Neuronal stem cell (in vitro differentiated cells): ENCODE measurements at regions not wholly inside any gene's neighbourhood (a gene's known extent, or its start where the extent isn't known, plus 50 kb on each side); places are given as distances from the start of the nearest gene placed in this dataset.

Source experiments
- DNase-seq: peaks from one replicate; pipeline ENCODE4 v3.0.0-alpha.2; 2013; ENCODE audit warnings: low spot score
- H2AFZ ChIP-seq: one replicate; pipeline ENCODE4 v1.6.1; 2013; ENCODE audit warnings: mild to moderate bottlenecking, low read length, inconsistent platforms
- H2AK5ac ChIP-seq: 2 replicates; pipeline ENCODE4 v1.6.1; 2013; ENCODE audit warnings: low read depth, mild to moderate bottlenecking, inconsistent platforms, low read length, moderate library complexity, mixed read lengths
- H2BK120ac ChIP-seq: 2 replicates; pipeline ENCODE4 v1.6.1; 2013; ENCODE audit warnings: low read depth, mild to moderate bottlenecking, inconsistent platforms, low read length, moderate library complexity, mixed read lengths
- H2BK12ac ChIP-seq: one replicate; pipeline ENCODE4 v1.6.1; 2013; ENCODE audit warnings: low read length, inconsistent platforms
- H2BK15ac ChIP-seq: 2 replicates; pipeline ENCODE4 v1.6.1; 2013; ENCODE audit warnings: mild to moderate bottlenecking, low read length, inconsistent platforms, mixed read lengths
- H2BK5ac ChIP-seq: one replicate; pipeline ENCODE4 v1.6.1; 2013; ENCODE audit warnings: inconsistent platforms, mild to moderate bottlenecking, low read length, moderate library complexity
- H3K14ac ChIP-seq: one replicate; pipeline ENCODE4 v1.6.1; 2013; ENCODE audit warnings: low read length, inconsistent platforms
- H3K18ac ChIP-seq: 2 replicates; pipeline ENCODE4 v1.6.1; 2013; ENCODE audit warnings: low read length, inconsistent platforms
- H3K23ac ChIP-seq: 2 replicates; pipeline ENCODE4 v1.6.1; 2013; ENCODE audit warnings: low read depth, mild to moderate bottlenecking, mixed read lengths, low read length, inconsistent platforms; ENCODE audit not compliant: poor library complexity
- H3K27ac ChIP-seq: replicated peaks from 3 replicates; pipeline ENCODE4 v1.5.1; 2013; ENCODE audit warnings: low read length, inconsistent platforms
- H3K27me3 ChIP-seq, 3 experiments: 2 replicates each; pipeline ENCODE4 v1.6.1; 2013; ENCODE audit warnings: low read length in 3 of 3, mild to moderate bottlenecking in 2 of 3, inconsistent platforms in 1 of 3, low read depth in 1 of 3, mixed read lengths in 1 of 3, moderate library complexity in 1 of 3; ENCODE audit not compliant: control insufficient read depth in 3 of 3, insufficient read depth in 3 of 3
- H3K36me3 ChIP-seq, 2 donors: replicated peaks in 1 of 2; 2 replicates each; pipeline ENCODE4 v1.6.1; 2013; ENCODE audit warnings: low read length in 2 of 2; ENCODE audit not compliant: control insufficient read depth in 2 of 2, insufficient read depth in 2 of 2
- H3K4ac ChIP-seq: 2 replicates; pipeline ENCODE4 v1.6.1; 2013; ENCODE audit warnings: inconsistent platforms, mild to moderate bottlenecking, low read length, moderate library complexity
- H3K4me1 ChIP-seq, 2 donors: 1 replicate in 1 of 2; 2 replicates in 1 of 2; pipeline ENCODE4 v1.6.1; 2013; ENCODE audit warnings: low read length in 2 of 2, low read depth in 1 of 2; ENCODE audit not compliant: control insufficient read depth in 2 of 2, insufficient read depth in 1 of 2
- H3K4me2 ChIP-seq: one replicate; pipeline ENCODE4 v1.6.1; 2013; ENCODE audit warnings: mild to moderate bottlenecking, low read length, inconsistent platforms; ENCODE audit not compliant: insufficient read depth, poor library complexity, severe bottlenecking
- H3K4me3 ChIP-seq, 2 donors: 2 replicates each; pipeline ENCODE4 v1.5.1; 2013; ENCODE audit warnings: low read length in 2 of 2, mild to moderate bottlenecking in 2 of 2, inconsistent platforms in 1 of 2, moderate library complexity in 1 of 2
- H3K79me1 ChIP-seq: one replicate; pipeline ENCODE4 v1.6.1; 2013; ENCODE audit warnings: low read depth, mild to moderate bottlenecking, inconsistent platforms, low read length, moderate library complexity
- H3K9ac ChIP-seq: one replicate; pipeline ENCODE4 v1.6.1; 2013; ENCODE audit warnings: mild to moderate bottlenecking, low read depth, low read length, inconsistent platforms; ENCODE audit not compliant: poor library complexity
- H3K9me3 ChIP-seq, 2 donors: replicated peaks in 1 of 2; 2 replicates each; pipeline versions ENCODE3 to v1.6.1; 2013; ENCODE audit warnings: low read length in 2 of 2, mild to moderate bottlenecking in 2 of 2, inconsistent platforms in 1 of 2, low read depth in 1 of 2, mixed read lengths in 1 of 2, moderate library complexity in 1 of 2; ENCODE audit not compliant: control insufficient read depth in 2 of 2, insufficient read depth in 1 of 2
- H4K8ac ChIP-seq: one replicate; pipeline ENCODE4 v1.6.1; 2013; ENCODE audit warnings: low read depth, mild to moderate bottlenecking, inconsistent platforms, low read length, moderate library complexity
- H4K91ac ChIP-seq: one replicate; pipeline ENCODE4 v1.6.1; 2013; ENCODE audit warnings: low read length, low read depth, mild to moderate bottlenecking, inconsistent platforms; ENCODE audit not compliant: poor library complexity
- WGBS, 2 donors: extraction: QIAGEN DNeasy Blood & Tissue Kit; methylation state at CpG; one replicate each; pipeline ENCODE4 v1.1.7; 2013; ENCODE audit warnings: missing lambda C conversion rate in 2 of 2, mixed read lengths in 1 of 2; ENCODE audit not compliant: insufficient read length in 2 of 2, insufficient replicate concordance in 1 of 2; ENCODE audit errors: extremely low coverage in 2 of 2; 5-methylcytosine and 5-hydroxymethylcytosine counted together

GRCh38 chr11:134743820-134744195 lies 331.8 kb upstream of the B3GAT1 start:
- Histone ChIP-seq H3K14ac (no peak overlapping the region), H2AK5ac (no peak overlapping the region), H2BK12ac (no peak overlapping the region), H2BK120ac (no peak overlapping the region), H3K4me1 (peaks cover 0 to 7% of the 10 kb centered on the region in 2 donors), H3K36me3 (no peaks in the 10 kb centered on the region), H3K4me3 (no peak overlapping the region), H3K18ac (no peak overlapping the region), H2BK5ac (no peak overlapping the region), H3K4ac (no peak overlapping the region), H2AFZ (no peak overlapping the region), H3K27me3 (peaks cover 0 to 3% (median 0%) of the 10 kb centered on the region in 3 experiments), H3K23ac (no peak overlapping the region), H2BK15ac (no peak overlapping the region), H3K9ac (no peak overlapping the region), H4K8ac (no peak overlapping the region), H4K91ac (no peak overlapping the region), H3K4me2 (no peak overlapping the region), H3K9me3 (peaks cover 0 to 6% of the 10 kb centered on the region in 2 donors), H3K27ac (no peak overlapping the region), H3K79me1 (no peaks in the 10 kb centered on the region)
- no peak for DNase-seq
- no CpG with 5 or more reads among the region's 4 CpGs for WGBS, 2 donors

GRCh38 chr11:134742956-134743819 lies 331.1 kb upstream of the B3GAT1 start:
- DNase-seq = no peak
- H3K27ac ChIP-seq = no peak overlapping the region
- WGBS, 2 donors = no CpG with 5 or more reads among the region's 12 CpGs

GRCh38 chr11:134742224-134742612 lies 330.2 kb upstream of the B3GAT1 start:
- H3K18ac ChIP-seq = no peak overlapping the region
- H3K36me3 ChIP-seq = no peaks in the 10 kb centered on the region
- no peak overlapping the region for H4K8ac ChIP-seq
- H3K4me2 ChIP-seq = no peak overlapping the region
- no peak overlapping the region for H2BK120ac ChIP-seq
- DNase-seq = no peak
- peaks cover 0 to 3% of the 10 kb centered on the region in 2 donors for H3K9me3 ChIP-seq
- H2BK12ac ChIP-seq = no peak overlapping the region
- no peak overlapping the region for H3K14ac ChIP-seq
- no peak overlapping the region for H3K23ac ChIP-seq
- H3K4me3 ChIP-seq = no peak overlapping the region
- H3K27me3 ChIP-seq = peaks cover 0 to 3% (median 0%) of the 10 kb centered on the region in 3 experiments
- no peak overlapping the region for H2AFZ ChIP-seq
- H3K79me1 ChIP-seq = no peaks in the 10 kb centered on the region
- no peak overlapping the region for H3K9ac ChIP-seq
- H3K4ac ChIP-seq = no peak overlapping the region
- no peak overlapping the region for H2BK15ac ChIP-seq
- no peak overlapping the region for H4K91ac ChIP-seq
- no peak overlapping the region for H3K27ac ChIP-seq
- no CpG with 5 or more reads among the region's 6 CpGs for WGBS, 2 donors
- H2BK5ac ChIP-seq = no peak overlapping the region
- peaks cover 0 to 12% of the 10 kb centered on the region in 2 donors for H3K4me1 ChIP-seq
- no peak overlapping the region for H2AK5ac ChIP-seq

More at GRCh38 chr11:134742956-134743819, 331.1 kb upstream of the B3GAT1 start:
- Histone ChIP-seq H3K9ac (no peak overlapping the region), H3K4me1 (peaks cover 0 to 7% of the 10 kb centered on the region in 2 donors), H2BK12ac (peak overlapping the region; percentile 11), H2BK15ac (no peak overlapping the region), H3K79me1 (no peaks in the 10 kb centered on the region), H2AK5ac (no peak overlapping the region), H2BK120ac (peak overlapping the region; percentile 27), H3K36me3 (no peaks in the 10 kb centered on the region), H4K91ac (no peak overlapping the region), H4K8ac (no peak overlapping the region), H2BK5ac (no peak overlapping the region), H3K4me2 (no peak overlapping the region), H3K27me3 (peaks cover 0 to 3% (median 0%) of the 10 kb centered on the region in 3 experiments), H3K9me3 (peaks cover 0 to 4% of the 10 kb centered on the region in 2 donors), H3K14ac (no peak overlapping the region), H3K4me3 (peak overlapping the region in 1 of 2 donors; percentile 10), H3K4ac (no peak overlapping the region), H3K23ac (no peak overlapping the region), H2AFZ (no peak overlapping the region), H3K18ac (peak overlapping the region; percentile 40)

GRCh38 chr11:134741453-134742223 lies 329.6 kb upstream of the B3GAT1 start:
- H3K27ac ChIP-seq = no peak overlapping the region
- no peak overlapping the region for H2BK120ac ChIP-seq
- H2BK12ac ChIP-seq = no peak overlapping the region

More at GRCh38 chr11:134741453-134742223, 329.6 kb upstream of the B3GAT1 start:
- Histone ChIP-seq H3K9me3 (peaks cover 0 to 3% of the 10 kb centered on the region in 2 donors), H3K4ac (no peak overlapping the region), H2AFZ (no peak overlapping the region), H2BK15ac (no peak overlapping the region), H3K14ac (no peak overlapping the region), H4K8ac (no peak overlapping the region), H3K79me1 (no peaks in the 10 kb centered on the region), H2AK5ac (no peak overlapping the region), H4K91ac (no peak overlapping the region), H3K4me1 (peaks cover 0 to 12% of the 10 kb centered on the region in 2 donors), H3K4me2 (no peak overlapping the region), H3K4me3 (no peak overlapping the region), H3K18ac (no peak overlapping the region), H2BK5ac (no peak overlapping the region), H3K36me3 (no peaks in the 10 kb centered on the region), H3K27me3 (peaks cover 0 to 3% (median 0%) of the 10 kb centered on the region in 3 experiments), H3K23ac (no peak overlapping the region), H3K9ac (no peak overlapping the region)
- no peak for DNase-seq
- WGBS, 2 donors = no CpG with 5 or more reads among the region's 10 CpGs
